Right lobe of liver (tissue), 4 donors: ENCODE measurements at regions not wholly inside any gene's neighbourhood (a gene's known extent, or its start where the extent isn't known, plus 50 kb on each side); places are given as distances from the start of the nearest gene placed in this dataset.
"Not testable (repeated sequence)": the region's sequence is repeated elsewhere in the genome, so short reads cannot be mapped to it uniquely, and the experiment has no call there.

ENCODE experiments used
- POLR2A ChIP-seq: fragments of 450-650 bp; IDR thresholded peaks from one replicate; pipeline ENCODE4 v1.6.1; 2017; ENCODE audit warnings: antibody characterized with exemption, mild to moderate bottlenecking
- TF ChIP-seq, protein P1 (sequence below), 4 donors: fragments of 200-600 bp in 3 of 4; fragments of 450-650 bp in 1 of 4; IDR thresholded peaks; one replicate each; pipeline versions ENCODE4 v1.5.1 to v1.8.0; 2016 to 2022; ENCODE audit warnings: antibody characterized with exemption in 4 of 4, mild to moderate bottlenecking in 2 of 4
- donor health status: DM: no; HTN: no; CAD: no.
- donor health status: DM: no; HTN: no; CAD: no.
- donor health status: DM: no; HTN: yes; CAD: no.

DNA sequence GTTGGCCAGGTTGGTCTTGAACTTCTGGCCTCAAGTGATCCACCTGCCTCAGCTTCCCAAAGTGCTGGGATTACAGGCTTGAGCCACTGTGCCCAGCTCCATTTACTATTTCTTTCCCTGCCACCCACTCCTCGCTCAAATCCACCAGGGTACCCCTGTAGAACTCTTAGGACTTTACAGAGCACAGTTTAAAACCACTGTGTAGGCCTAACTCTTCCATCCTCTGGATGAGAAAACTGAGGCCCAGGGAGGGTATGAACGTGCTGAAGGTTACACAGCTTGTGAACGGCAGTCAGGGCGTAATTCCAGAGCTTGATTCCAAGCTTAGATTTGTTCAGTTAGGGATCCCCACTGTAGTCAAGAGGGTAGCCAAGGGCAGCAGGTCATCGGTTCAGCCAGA, 309.1 kb downstream of the GOLGA6L6 start:
- not testable (repeated sequence) for TF ChIP-seq POLR2A
- TF ChIP-seq, protein P1, sequence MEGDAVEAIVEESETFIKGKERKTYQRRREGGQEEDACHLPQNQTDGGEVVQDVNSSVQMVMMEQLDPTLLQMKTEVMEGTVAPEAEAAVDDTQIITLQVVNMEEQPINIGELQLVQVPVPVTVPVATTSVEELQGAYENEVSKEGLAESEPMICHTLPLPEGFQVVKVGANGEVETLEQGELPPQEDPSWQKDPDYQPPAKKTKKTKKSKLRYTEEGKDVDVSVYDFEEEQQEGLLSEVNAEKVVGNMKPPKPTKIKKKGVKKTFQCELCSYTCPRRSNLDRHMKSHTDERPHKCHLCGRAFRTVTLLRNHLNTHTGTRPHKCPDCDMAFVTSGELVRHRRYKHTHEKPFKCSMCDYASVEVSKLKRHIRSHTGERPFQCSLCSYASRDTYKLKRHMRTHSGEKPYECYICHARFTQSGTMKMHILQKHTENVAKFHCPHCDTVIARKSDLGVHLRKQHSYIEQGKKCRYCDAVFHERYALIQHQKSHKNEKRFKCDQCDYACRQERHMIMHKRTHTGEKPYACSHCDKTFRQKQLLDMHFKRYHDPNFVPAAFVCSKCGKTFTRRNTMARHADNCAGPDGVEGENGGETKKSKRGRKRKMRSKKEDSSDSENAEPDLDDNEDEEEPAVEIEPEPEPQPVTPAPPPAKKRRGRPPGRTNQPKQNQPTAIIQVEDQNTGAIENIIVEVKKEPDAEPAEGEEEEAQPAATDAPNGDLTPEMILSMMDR (IDR thresholded peaks at IDR 0.05) = not testable (repeated sequence)
